Lower lobe of right lung (tissue), 2 donors: ENCODE measurements at regions not wholly inside any gene's neighbourhood (a gene's known extent, or its start where the extent isn't known, plus 50 kb on each side); places are given as distances from the start of the nearest gene placed in this dataset.

ENCODE experiments used
- ATAC-seq, 2 donors: fragments of 200-7000 bp; cut with Tn5 transposase; one replicate each; pipeline ENCODE4 v1.9.1; 2020 to 2022; ENCODE audit warnings: mild to moderate bottlenecking in 2 of 2, moderate library complexity in 2 of 2
- DNase-seq: peaks from one replicate; pipeline ENCODE4 v3.0.0-alpha.2; 2020
- H3K27ac ChIP-seq: fragments of 200-600 bp; one replicate; pipeline ENCODE4 v1.8.0; 2022
- H3K27me3 ChIP-seq: fragments of 200-600 bp; one replicate; pipeline ENCODE4 v1.8.0; 2022; ENCODE audit warnings: low read depth
- H3K36me3 ChIP-seq: fragments of 200-600 bp; one replicate; pipeline ENCODE4 v1.8.0; 2022; ENCODE audit warnings: mild to moderate bottlenecking
- H3K4me1 ChIP-seq: fragments of 200-600 bp; one replicate; pipeline ENCODE4 v1.8.0; 2022
- H3K4me3 ChIP-seq: fragments of 200-600 bp; one replicate; pipeline ENCODE4 v1.8.0; 2022; ENCODE audit warnings: mild to moderate bottlenecking
- H3K9me3 ChIP-seq: fragments of 200-600 bp; one replicate; pipeline ENCODE4 v1.8.0; 2022
- CTCF ChIP-seq: fragments of 200-600 bp; IDR thresholded peaks from one replicate; pipeline ENCODE4 v1.8.0; 2022; ENCODE audit warnings: antibody characterized with exemption, mild to moderate bottlenecking
- intact Hi-C: fragments of 100-400 bp; cut with DNase I; formaldehyde crosslinking; loops from one replicate; pipeline ENCODE4 v1.11.0; 2022
- donor health status: DM: no; HTN: yes; CAD: no; lungs with severe emphysema.

- H3K9me3 ChIP-seq = no peaks in the 10 kb centered on the region
- no peaks in the 10 kb centered on the region for H3K36me3 ChIP-seq
- H3K4me1 ChIP-seq = peaks cover 6% of the 10 kb centered on the region
- intact Hi-C loops = no loop called here
- no peaks in the 10 kb centered on the region for H3K27me3 ChIP-seq
- TF ChIP-seq CTCF = no peak
- H3K27ac ChIP-seq = no peak overlapping the region
- ATAC-seq = peak in 1 of 2 donors; percentile 16
- H3K4me3 ChIP-seq = no peak overlapping the region
- DNase-seq = no peak
Measured at GRCh38 chr9:81499021-81499454, 190.3 kb downstream of the TLE1 start.

- no peak for DNase-seq
- no peaks in the 10 kb centered on the region for H3K27me3 ChIP-seq
- no peak overlapping the region for H3K27ac ChIP-seq
Measured at GRCh38 chr9:81498576-81498975, 190.8 kb downstream of the TLE1 start.

GRCh38 chr9:81497091-81497490 is 192.3 kb downstream of the TLE1 start:
- no peak for TF ChIP-seq CTCF
- Histone ChIP-seq H3K4me1 (peaks cover 6% of the 10 kb centered on the region), H3K27ac (no peak overlapping the region), H3K36me3 (no peaks in the 10 kb centered on the region), H3K9me3 (no peaks in the 10 kb centered on the region), H3K4me3 (no peak overlapping the region), H3K27me3 (no peaks in the 10 kb centered on the region)
- DNase-seq (no peak), ATAC-seq (no peak)
- intact Hi-C loops = no loop called here

More at GRCh38 chr9:81498576-81498975, 190.8 kb downstream of the TLE1 start:
- no peak for ATAC-seq
- peaks cover 6% of the 10 kb centered on the region for H3K4me1 ChIP-seq
- no peak overlapping the region for H3K4me3 ChIP-seq
- intact Hi-C loops = no loop called here
- no peaks in the 10 kb centered on the region for H3K9me3 ChIP-seq
- no peaks in the 10 kb centered on the region for H3K36me3 ChIP-seq
- no peak for TF ChIP-seq CTCF

- ATAC-seq = no peak
- Histone ChIP-seq H3K36me3 (no peaks in the 10 kb centered on the region), H3K27me3 (no peaks in the 10 kb centered on the region), H3K9me3 (no peaks in the 10 kb centered on the region), H3K27ac (no peak overlapping the region), H3K4me1 (no peaks in the 10 kb centered on the region), H3K4me3 (no peak overlapping the region)
- intact Hi-C loops = no loop called here
- no peak for DNase-seq
- TF ChIP-seq CTCF = no peak
Measured at GRCh38 chr9:81492710-81493447, 196.5 kb downstream of the TLE1 start.

- no peaks in the 10 kb centered on the region for H3K4me1 ChIP-seq
- no peak for ATAC-seq
Measured at GRCh38 chr9:81490605-81491331, 198.6 kb downstream of the TLE1 start.

More at GRCh38 chr9:81490605-81491331, 198.6 kb downstream of the TLE1 start:
- Histone ChIP-seq H3K27me3 (no peaks in the 10 kb centered on the region), H3K36me3 (no peaks in the 10 kb centered on the region), H3K4me3 (no peak overlapping the region), H3K27ac (no peak overlapping the region), H3K9me3 (no peaks in the 10 kb centered on the region)
- no peak for TF ChIP-seq CTCF
- DNase-seq = no peak
- intact Hi-C loops = no loop called here
